Endothelial cell of umbilical vein (primary cell): ENCODE measurements at regions not wholly inside any gene's neighbourhood (a gene's known extent, or its start where the extent isn't known, plus 50 kb on each side); places are given as distances from the start of the nearest gene placed in this dataset.

Experiments
- BruUV-seq: library from RNA; stranded (reverse); fragments of 400-500 nt; replicated peaks from 2 replicates; lab custom pipeline; 2021; lab: Mats Ljungman, UMichigan
- CTCF ChIA-PET: fragments of 300-600, 350-600 bp; sonication (Branson Sonifier 250); formaldehyde crosslinking; loops from one replicate; lab custom pipeline; 2021; ENCODE audit warnings: antibody characterized with exemption, inconsistent platforms; lab: Charles Lee
- POLR2A ChIA-PET: fragments of 300-600, 350-600 bp; sonication (Branson Sonifier 250); formaldehyde crosslinking; loops from one replicate; lab custom pipeline; 2021; ENCODE audit warnings: antibody characterized with exemption, inconsistent platforms; lab: Charles Lee
- DNase-seq: peaks from one replicate; pipeline ENCODE4 v3.0.0-alpha.2; 2011; ENCODE audit warnings: low read depth, low spot score
- FAIRE-seq: peaks from 2 replicates; lab custom pipeline; 2011; peaks lifted over from hg19 to GRCh38; lab: Jason Lieb, UNC
- H2AFZ ChIP-seq: 2 replicates; pipeline ENCODE4 v1.6.0; 2012; ENCODE audit warnings: low read depth, low read length, control low read depth, inconsistent platforms
- H3K27ac ChIP-seq: 2 replicates; pipeline ENCODE4 v1.5.1; 2011; ENCODE audit warnings: low read depth, mild to moderate bottlenecking, control low read depth, low read length, moderate library complexity; ENCODE audit not compliant: insufficient read depth
- H3K27me3 ChIP-seq, 2 experiments: 2 replicates each; pipeline versions ENCODE4 v1.6.0 to v1.6.1; 2011; ENCODE audit warnings: low read length in 2 of 2, mixed read lengths in 1 of 2; ENCODE audit not compliant: control insufficient read depth in 2 of 2, insufficient read depth in 2 of 2
- H3K36me3 ChIP-seq, 2 experiments: 2 replicates in 1 of 2; 3 replicates in 1 of 2; pipeline ENCODE4 v1.5.1; 2011; ENCODE audit warnings: low read length in 2 of 2, mild to moderate bottlenecking in 1 of 2, moderate library complexity in 1 of 2; ENCODE audit not compliant: control insufficient read depth in 2 of 2, insufficient read depth in 2 of 2; ENCODE audit errors: extremely low read depth in 1 of 2
- H3K4me1 ChIP-seq: 3 replicates; pipeline ENCODE4 v1.5.1; 2011; ENCODE audit warnings: mild to moderate bottlenecking, low read length; ENCODE audit not compliant: control insufficient read depth, insufficient read depth; ENCODE audit errors: extremely low read depth
- H3K4me2 ChIP-seq: 2 replicates; pipeline ENCODE4 v1.6.1; 2011; ENCODE audit warnings: low read length, control low read depth, mixed read lengths; ENCODE audit not compliant: insufficient read depth
- H3K4me3 ChIP-seq, 3 experiments: fragments of 200-600 bp in 1 of 3; sonication (generic), shearing (Covaris generic) in 1 of 3; replicated peaks in 1 of 3; 2 replicates each; pipeline ENCODE4 v1.5.1; 2011 to 2016; ENCODE audit warnings: control low read depth in 3 of 3, low read length in 3 of 3, mild to moderate bottlenecking in 2 of 3, inconsistent platforms in 1 of 3, low read depth in 1 of 3, moderate library complexity in 1 of 3; ENCODE audit not compliant: insufficient read depth in 1 of 3
- H3K79me2 ChIP-seq: 2 replicates; pipeline ENCODE4 v1.6.0; 2012; ENCODE audit warnings: low read length, inconsistent platforms; ENCODE audit not compliant: control insufficient read depth, insufficient read depth
- H3K9ac ChIP-seq: replicated peaks from 2 replicates; pipeline ENCODE3; 2011; ENCODE audit warnings: low read length, control low read depth; ENCODE audit not compliant: insufficient read depth; ENCODE audit errors: extremely low read depth
- H3K9me1 ChIP-seq: replicated peaks from 3 replicates; pipeline ENCODE4 v1.6.0; 2011; ENCODE audit warnings: mild to moderate bottlenecking, low read length; ENCODE audit not compliant: control insufficient read depth, insufficient read depth; ENCODE audit errors: extremely low read depth
- H3K9me3 ChIP-seq: replicated peaks from 2 replicates; pipeline ENCODE4 v1.5.1; 2012; ENCODE audit warnings: low read length, inconsistent platforms; ENCODE audit not compliant: control insufficient read depth, insufficient read depth
- H4K20me1 ChIP-seq: replicated peaks from 2 replicates; pipeline ENCODE3; 2011; ENCODE audit warnings: mild to moderate bottlenecking, low read length; ENCODE audit not compliant: control insufficient read depth, insufficient read depth; ENCODE audit errors: extremely low read depth
- EZH2 ChIP-seq: IDR thresholded peaks from 2 replicates; pipeline ENCODE4 v1.6.1; 2012; ENCODE audit warnings: borderline replicate concordance, low read depth, mild to moderate bottlenecking, moderate library complexity, low read length, inconsistent platforms; ENCODE audit not compliant: severe bottlenecking
- FOS ChIP-seq: IDR thresholded peaks from 2 replicates; pipeline ENCODE4 v1.6.1; 2011; ENCODE audit warnings: mild to moderate bottlenecking, low read length, moderate library complexity, borderline replicate concordance; ENCODE audit not compliant: insufficient read depth
- GATA2 ChIP-seq: IDR thresholded peaks from 2 replicates; pipeline ENCODE4 v1.7.0; 2011; ENCODE audit warnings: low read depth, mild to moderate bottlenecking, moderate library complexity, mixed read lengths, low read length; ENCODE audit not compliant: insufficient read length, insufficient read depth
- JUN ChIP-seq: IDR thresholded peaks from 2 replicates; pipeline ENCODE4 v1.6.1; 2011; ENCODE audit warnings: borderline replicate concordance, low read depth; ENCODE audit not compliant: insufficient read length, insufficient read depth
- MAX ChIP-seq: IDR thresholded peaks from 2 replicates; pipeline ENCODE4 v1.6.1; 2011; ENCODE audit not compliant: insufficient read depth, insufficient read length
- MYC ChIP-seq: IDR thresholded peaks from one replicate; pipeline ENCODE4 v1.6.1; 2011; ENCODE audit warnings: mild to moderate bottlenecking, low read depth, low read length
- POLR2A ChIP-seq: IDR thresholded peaks from 2 replicates; pipeline ENCODE4 v1.6.1; 2012; ENCODE audit warnings: low read depth, mild to moderate bottlenecking, control low read depth, low read length
- POLR2AphosphoS5 ChIP-seq: IDR thresholded peaks from 2 replicates; pipeline ENCODE4 v1.6.1; 2012; ENCODE audit warnings: low read depth, mild to moderate bottlenecking, control low read depth, low read length, moderate library complexity; ENCODE audit not compliant: insufficient read depth
- dilution Hi-C: fragments of 300-500 bp; cut with MboI; formaldehyde crosslinking; loops from one replicate; pipeline ENCODE4 v1.15.0; 2019; ENCODE audit warnings: low sequenced_read_pairs; ENCODE audit not compliant: extremely low pct_ligation_motif_present
- intact Hi-C: fragments of 100-400 bp; cut with micrococcal nuclease; formaldehyde crosslinking; loops from one replicate; pipeline ENCODE4 v1.10.0; 2022
- TF ChIP-seq, protein P1 (sequence below), 2 donors: IDR thresholded peaks; 1 replicate in 1 of 2; 2 replicates in 1 of 2; pipeline ENCODE4 v1.5.1; 2011; ENCODE audit warnings: low read length in 2 of 2, mild to moderate bottlenecking in 2 of 2, moderate library complexity in 2 of 2, control low read depth in 1 of 2, inconsistent platforms in 1 of 2, low read depth in 1 of 2; ENCODE audit not compliant: insufficient read depth in 1 of 2; ENCODE audit errors: extremely low read depth in 1 of 2

GRCh38 chr2:107322416-107322815 lies 436.4 kb upstream of the ST6GAL2 start:
- intact Hi-C loops = no loop called here
- TF ChIP-seq GATA2 (no peak), EZH2 (no peak), POLR2AphosphoS5 (no peak), JUN (no peak), MYC (no peak), FOS (no peak), POLR2A (no peak), MAX (no peak)
- TF ChIP-seq, protein P1, sequence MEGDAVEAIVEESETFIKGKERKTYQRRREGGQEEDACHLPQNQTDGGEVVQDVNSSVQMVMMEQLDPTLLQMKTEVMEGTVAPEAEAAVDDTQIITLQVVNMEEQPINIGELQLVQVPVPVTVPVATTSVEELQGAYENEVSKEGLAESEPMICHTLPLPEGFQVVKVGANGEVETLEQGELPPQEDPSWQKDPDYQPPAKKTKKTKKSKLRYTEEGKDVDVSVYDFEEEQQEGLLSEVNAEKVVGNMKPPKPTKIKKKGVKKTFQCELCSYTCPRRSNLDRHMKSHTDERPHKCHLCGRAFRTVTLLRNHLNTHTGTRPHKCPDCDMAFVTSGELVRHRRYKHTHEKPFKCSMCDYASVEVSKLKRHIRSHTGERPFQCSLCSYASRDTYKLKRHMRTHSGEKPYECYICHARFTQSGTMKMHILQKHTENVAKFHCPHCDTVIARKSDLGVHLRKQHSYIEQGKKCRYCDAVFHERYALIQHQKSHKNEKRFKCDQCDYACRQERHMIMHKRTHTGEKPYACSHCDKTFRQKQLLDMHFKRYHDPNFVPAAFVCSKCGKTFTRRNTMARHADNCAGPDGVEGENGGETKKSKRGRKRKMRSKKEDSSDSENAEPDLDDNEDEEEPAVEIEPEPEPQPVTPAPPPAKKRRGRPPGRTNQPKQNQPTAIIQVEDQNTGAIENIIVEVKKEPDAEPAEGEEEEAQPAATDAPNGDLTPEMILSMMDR (IDR thresholded peaks at IDR 0.05; ENCODE audit: extremely low read depth in 1 of 2, insufficient read depth in 1 of 2, low read depth in 1 of 2, low read length in 2 of 2) = no peak

More at GRCh38 chr2:107322416-107322815, 436.4 kb upstream of the ST6GAL2 start:
- Histone ChIP-seq H3K9me3 (peaks cover 6% of the 10 kb centered on the region), H3K9ac (no peak overlapping the region), H2AFZ (no peak overlapping the region), H3K36me3 (no peaks in the 10 kb centered on the region), H3K4me2 (no peak overlapping the region), H3K27me3 (no peaks in the 10 kb centered on the region), H3K79me2 (no peaks in the 10 kb centered on the region), H4K20me1 (no peaks in the 10 kb centered on the region), H3K9me1 (no peaks in the 10 kb centered on the region), H3K27ac (no peak overlapping the region), H3K4me1 (no peaks in the 10 kb centered on the region), H3K4me3 (no peak overlapping the region)
- no peak for FAIRE-seq
- ChIA-PET CTCF (no interaction called here), POLR2A (no interaction called here)
- no peak for DNase-seq
- dilution Hi-C loops = no loop called here
- BruUV-seq = no TSS peak
